ENCODE measurements at regions not wholly inside any gene's neighbourhood (a gene's known extent, or its start where the extent isn't known, plus 50 kb on each side); places are given as distances from the start of the nearest gene placed in this dataset.

DNA sequence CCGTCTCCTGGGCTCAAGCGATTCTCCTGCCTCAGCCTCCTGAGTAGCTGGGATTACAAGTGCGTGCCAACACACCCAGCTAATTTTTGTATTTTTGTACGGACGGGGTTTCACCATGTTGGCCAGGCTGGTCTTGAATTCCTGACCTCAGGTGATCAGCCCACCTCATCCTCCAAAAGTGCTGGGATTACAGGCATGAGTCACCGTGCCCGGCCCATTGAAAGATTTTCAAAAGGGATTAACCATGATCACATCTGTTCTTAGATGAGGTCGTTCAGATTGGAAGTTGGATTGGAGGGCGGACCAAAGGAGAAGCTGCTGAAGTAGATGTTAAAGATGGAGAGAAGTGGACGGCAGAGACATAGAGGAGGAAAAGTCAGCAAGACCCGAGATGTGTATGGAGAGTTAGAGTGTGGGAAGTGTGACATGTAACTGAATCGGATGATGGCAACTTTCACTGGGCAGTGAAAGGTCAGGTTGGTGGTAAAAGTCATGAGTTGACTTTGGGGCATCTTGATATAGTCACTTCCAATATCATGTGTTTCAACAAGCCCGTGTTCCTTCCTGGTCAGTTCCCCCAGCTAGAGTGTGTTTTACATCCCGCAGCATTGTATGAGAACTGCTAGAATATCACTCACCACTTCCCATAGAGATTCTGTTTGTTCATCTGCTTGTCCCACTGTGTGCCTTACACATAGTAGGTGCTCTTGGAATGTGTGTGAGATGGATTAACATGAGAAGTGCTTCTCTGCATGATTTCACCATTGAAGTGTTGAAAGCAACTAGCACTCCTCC is 54.4 kb upstream of the TINAGL1 start:
- Histone ChIP-seq H3K36me3 (ENCODE audit: control insufficient read depth in 2 of 2, extremely low read depth in 1 of 2, insufficient read depth in 2 of 2, low read length in 2 of 2) (no peaks in the 10 kb centered on the region), H3K79me2 (ENCODE audit: control insufficient read depth, insufficient read depth, low read length) (no peaks in the 10 kb centered on the region), H2AFZ (ENCODE audit: low read depth, low read length) (no peak overlapping the region), H3K27me3 (ENCODE audit: control insufficient read depth in 2 of 2, insufficient read depth in 2 of 2, low read length in 2 of 2) (peaks cover 3 to 7% of the 10 kb centered on the region in 2 experiments), H3K9me3 (replicated peaks; ENCODE audit: control insufficient read depth, insufficient read depth, low read length) (no peaks in the 10 kb centered on the region), H3K9ac (replicated peaks; ENCODE audit: extremely low read depth, insufficient read depth, low read length) (no peak overlapping the region), H3K9me1 (replicated peaks; ENCODE audit: control insufficient read depth, extremely low read depth, insufficient read depth, low read length) (no peaks in the 10 kb centered on the region), H3K4me1 (ENCODE audit: control insufficient read depth, extremely low read depth, insufficient read depth, low read length) (no peaks in the 10 kb centered on the region), H4K20me1 (replicated peaks; ENCODE audit: control insufficient read depth, extremely low read depth, insufficient read depth, low read length) (no peaks in the 10 kb centered on the region), H3K4me3 (replicated peaks in 1 of 3; ENCODE audit: insufficient read depth in 1 of 3, low read depth in 1 of 3, low read length in 3 of 3) (no peak overlapping the region), H3K4me2 (ENCODE audit: insufficient read depth, low read length) (no peak overlapping the region), H3K27ac (ENCODE audit: insufficient read depth, low read depth, low read length) (no peak overlapping the region)
- ChIA-PET POLR2A (no interaction called here), CTCF (no interaction called here)
- no TSS peak for BruUV-seq (replicated peaks)
- TF ChIP-seq GATA2 (IDR thresholded peaks at IDR 0.05; ENCODE audit: insufficient read depth, insufficient read length, low read depth, low read length) (no peak), EZH2 (IDR thresholded peaks at IDR 0.05; ENCODE audit: borderline replicate concordance, low read depth, low read length, severe bottlenecking) (no peak), POLR2A (IDR thresholded peaks at IDR 0.05; ENCODE audit: low read depth, low read length) (no peak), POLR2AphosphoS5 (IDR thresholded peaks at IDR 0.05; ENCODE audit: insufficient read depth, low read depth, low read length) (no peak)
- TF ChIP-seq, protein P1, sequence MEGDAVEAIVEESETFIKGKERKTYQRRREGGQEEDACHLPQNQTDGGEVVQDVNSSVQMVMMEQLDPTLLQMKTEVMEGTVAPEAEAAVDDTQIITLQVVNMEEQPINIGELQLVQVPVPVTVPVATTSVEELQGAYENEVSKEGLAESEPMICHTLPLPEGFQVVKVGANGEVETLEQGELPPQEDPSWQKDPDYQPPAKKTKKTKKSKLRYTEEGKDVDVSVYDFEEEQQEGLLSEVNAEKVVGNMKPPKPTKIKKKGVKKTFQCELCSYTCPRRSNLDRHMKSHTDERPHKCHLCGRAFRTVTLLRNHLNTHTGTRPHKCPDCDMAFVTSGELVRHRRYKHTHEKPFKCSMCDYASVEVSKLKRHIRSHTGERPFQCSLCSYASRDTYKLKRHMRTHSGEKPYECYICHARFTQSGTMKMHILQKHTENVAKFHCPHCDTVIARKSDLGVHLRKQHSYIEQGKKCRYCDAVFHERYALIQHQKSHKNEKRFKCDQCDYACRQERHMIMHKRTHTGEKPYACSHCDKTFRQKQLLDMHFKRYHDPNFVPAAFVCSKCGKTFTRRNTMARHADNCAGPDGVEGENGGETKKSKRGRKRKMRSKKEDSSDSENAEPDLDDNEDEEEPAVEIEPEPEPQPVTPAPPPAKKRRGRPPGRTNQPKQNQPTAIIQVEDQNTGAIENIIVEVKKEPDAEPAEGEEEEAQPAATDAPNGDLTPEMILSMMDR (IDR thresholded peaks at IDR 0.05; ENCODE audit: extremely low read depth in 1 of 2, insufficient read depth in 1 of 2, low read depth in 1 of 2, low read length in 2 of 2) = no peak
- TF ChIP-seq, protein P2, sequence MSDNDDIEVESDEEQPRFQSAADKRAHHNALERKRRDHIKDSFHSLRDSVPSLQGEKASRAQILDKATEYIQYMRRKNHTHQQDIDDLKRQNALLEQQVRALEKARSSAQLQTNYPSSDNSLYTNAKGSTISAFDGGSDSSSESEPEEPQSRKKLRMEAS (IDR thresholded peaks at IDR 0.05; ENCODE audit: insufficient read depth, insufficient read length) = no peak
- DNase-seq (ENCODE audit: low read depth, low spot score) = no peak
- no peak for FAIRE-seq
- intact Hi-C loops (cut with micrococcal nuclease) (no loop called here), dilution Hi-C loops (cut with MboI; ENCODE audit: extremely low pct_ligation_motif_present, low sequenced_read_pairs) (no loop called here)
